K562 (cell line): ENCODE measurements at regions not wholly inside any gene's neighbourhood (a gene's known extent, or its start where the extent isn't known, plus 50 kb on each side); places are given as distances from the start of the nearest gene placed in this dataset.

Experiments used
- ATAC-seq: fragments of 200-7000 bp; cut with Tn5 transposase; 3 replicates; pipeline ENCODE4 v1.9.1; 2020; ENCODE audit warnings: moderate library complexity
- BruUV-seq: library from RNA; stranded (reverse); fragments of 400-500 nt; replicated peaks from 2 replicates; lab custom pipeline; 2021; lab: Mats Ljungman, UMichigan
- CTCF ChIA-PET: fragments of 300-600 bp; formaldehyde crosslinking; extraction: SDS; loops from one replicate; lab custom pipeline; 2021; ENCODE audit warnings: low intra/inter-chr PET ratio; lab: Yijun Ruan, JAX
- POLR2A ChIA-PET: fragments of 300-600, 350-650 bp; sonication (Branson Sonifier 250); formaldehyde crosslinking; extraction: SDS; loops from one replicate; lab custom pipeline; 2021; ENCODE audit warnings: antibody characterized with exemption, inconsistent platforms; lab: Yijun Ruan, JAX
- DNase-seq, 4 experiments: peaks; one replicate each; pipeline versions ENCODE4 v3.0.0 to v3.0.0-alpha.2; 2011 to 2018; ENCODE audit warnings: low spot score in 3 of 4, mixed read lengths in 3 of 4; ENCODE audit errors: extremely low read depth in 1 of 4
- FAIRE-seq: peaks from 2 replicates; lab custom pipeline; 2011; peaks lifted over from hg19 to GRCh38; lab: Jason Lieb, UNC
- H2AFZ ChIP-seq: 2 replicates; pipeline ENCODE4 v1.6.0; 2011; ENCODE audit warnings: low read depth, low read length, control low read depth, inconsistent platforms
- H3K27ac ChIP-seq: fragments of 200-600 bp; 3 replicates; pipeline ENCODE4 v1.8.0; 2011; ENCODE audit warnings: low read depth, mild to moderate bottlenecking, control low read depth, inconsistent platforms, low read length, moderate library complexity, mixed read lengths; ENCODE audit errors: extremely low read depth
- H3K27me3 ChIP-seq, 2 experiments: fragments of 300-600 bp in 1 of 2; 2 replicates in 1 of 2; 3 replicates in 1 of 2; pipeline versions ENCODE4 v1.6.0 to v1.8.0; 2011; ENCODE audit warnings: inconsistent platforms in 2 of 2, low read length in 2 of 2, mild to moderate bottlenecking in 1 of 2, mixed read lengths in 1 of 2, moderate library complexity in 1 of 2; ENCODE audit not compliant: control insufficient read depth in 2 of 2, insufficient read depth in 2 of 2
- H3K36me3 ChIP-seq: fragments of 300-600 bp; 3 replicates; pipeline ENCODE4 v1.8.0; 2011; ENCODE audit warnings: mild to moderate bottlenecking, low read length, inconsistent platforms; ENCODE audit not compliant: control insufficient read depth, insufficient read depth
- H3K4me1 ChIP-seq, 2 experiments: fragments of 200-600 bp in 1 of 2; replicated peaks in 1 of 2; 2 replicates in 1 of 2; 3 replicates in 1 of 2; pipeline versions ENCODE4 v1.5.1 to v1.8.0; 2011; ENCODE audit warnings: inconsistent platforms in 2 of 2, low read length in 2 of 2, mild to moderate bottlenecking in 1 of 2, mixed read lengths in 1 of 2, moderate library complexity in 1 of 2; ENCODE audit not compliant: control insufficient read depth in 2 of 2, insufficient read depth in 2 of 2
- H3K4me2 ChIP-seq: 2 replicates; pipeline ENCODE4 v1.6.1; 2011; ENCODE audit warnings: low read length, control low read depth, inconsistent platforms, mixed read lengths; ENCODE audit not compliant: insufficient read depth
- H3K4me3 ChIP-seq: fragments of 200-600 bp; sonication (generic), shearing (Covaris generic); 2 replicates; pipeline ENCODE4 v1.5.1; 2016; ENCODE audit warnings: control low read depth, inconsistent platforms
- H3K79me2 ChIP-seq: fragments of 200-600 bp; 3 replicates; pipeline ENCODE4 v1.8.0; 2011; ENCODE audit warnings: low read length, inconsistent platforms; ENCODE audit not compliant: control insufficient read depth, insufficient read depth
- H3K9ac ChIP-seq, 2 experiments: 2 replicates each; pipeline versions ENCODE4 v1.6.0 to v1.6.1; 2011; ENCODE audit warnings: low read depth in 2 of 2, low read length in 2 of 2, control low read depth in 1 of 2, inconsistent platforms in 1 of 2, mild to moderate bottlenecking in 1 of 2, mixed read lengths in 1 of 2; ENCODE audit not compliant: insufficient read depth in 1 of 2
- H3K9me1 ChIP-seq: one replicate; pipeline ENCODE4 v1.6.0; 2011; ENCODE audit warnings: inconsistent platforms, mild to moderate bottlenecking, low read length, moderate library complexity; ENCODE audit not compliant: control insufficient read depth, insufficient read depth
- H3K9me3 ChIP-seq: replicated peaks from 2 replicates; pipeline ENCODE4 v1.5.1; 2011; ENCODE audit warnings: low read depth, low read length, inconsistent platforms; ENCODE audit not compliant: control insufficient read depth, insufficient read depth
- H4K20me1 ChIP-seq: replicated peaks from 2 replicates; pipeline ENCODE4 v1.6.1; 2011; ENCODE audit warnings: low read length, inconsistent platforms, mixed read lengths; ENCODE audit not compliant: control insufficient read depth, insufficient read depth
- KLF1 ChIP-seq: fragments of 450-650 bp; IDR thresholded peaks from 2 replicates; pipeline ENCODE4 v1.6.1; 2016; ENCODE audit warnings: missing genetic modification characterization, missing compliant biosample characterization
- MTA3 ChIP-seq: fragments of 450-650 bp; formaldehyde crosslinking; IDR thresholded peaks from 2 replicates; pipeline ENCODE4 v1.6.1; 2017; ENCODE audit warnings: mild to moderate bottlenecking, borderline replicate concordance
- PCBP1 ChIP-seq: fragments of 200-400 bp; formaldehyde crosslinking; IDR thresholded peaks from 2 replicates; pipeline ENCODE4 v1.6.1; 2018; ENCODE audit warnings: mild to moderate bottlenecking, low read depth, low read length; ENCODE audit not compliant: poor library complexity, severe bottlenecking
- PTBP1 ChIP-seq: fragments of 200-400 bp; formaldehyde crosslinking; IDR thresholded peaks from 2 replicates; pipeline ENCODE4 v1.6.1; 2017; ENCODE audit warnings: low read depth, low read length
- RBM15 ChIP-seq: fragments of 200-400 bp; formaldehyde crosslinking; IDR thresholded peaks from 2 replicates; pipeline ENCODE4 v1.6.1; 2018; ENCODE audit warnings: mild to moderate bottlenecking, low read length, moderate library complexity; ENCODE audit not compliant: insufficient read depth
- TCF3 ChIP-seq: sonication (generic); formaldehyde crosslinking; IDR thresholded peaks from 2 replicates; pipeline ENCODE4 v1.4.0; 2020; ENCODE audit warnings: mild to moderate bottlenecking, missing genetic modification reagents
- ZC3H4 ChIP-seq: sonication (generic); formaldehyde crosslinking; IDR thresholded peaks from 2 replicates; pipeline ENCODE4 v1.9.0; 2021; ENCODE audit warnings: missing genetic modification reagents, borderline replicate concordance
- ZNF23 ChIP-seq: fragments of 250-450 bp; sonication (Bioruptor Pico); IDR thresholded peaks from 2 replicates; pipeline ENCODE4 v1.4.0; 2020; ENCODE audit warnings: mild to moderate bottlenecking
- ZNF41 ChIP-seq: fragments of 250-450 bp; sonication (Bioruptor Pico); conservative IDR thresholded peaks from 2 replicates; pipeline ENCODE4 v1.4.0; 2020; ENCODE audit warnings: mild to moderate bottlenecking
- ZNF583 ChIP-seq: fragments of 250-450 bp; sonication (Bioruptor Pico); IDR thresholded peaks from 2 replicates; pipeline ENCODE4 v1.4.0; 2020
- ZNF707 ChIP-seq: fragments of 250-450 bp; sonication (Bioruptor Pico); conservative IDR thresholded peaks from 2 replicates; pipeline ENCODE4 v1.8.0; 2022; ENCODE audit warnings: inconsistent platforms, mild to moderate bottlenecking, moderate library complexity
- WGBS: fragments of 100-300 bp; shearing (Covaris generic); methylation state at CpG from one replicate; pipeline ENCODE4 v1.1.6; 2016; ENCODE audit warnings: low coverage, mixed read lengths; ENCODE audit not compliant: insufficient coverage; ENCODE audit errors: missing lambda C conversion rate; 5-methylcytosine and 5-hydroxymethylcytosine counted together
- in situ Hi-C: fragments of 300-500 bp; cut with MboI; formaldehyde crosslinking; loops from 4 replicates; pipeline ENCODE4 v1.15.0; 2018; ENCODE audit warnings: inconsistent platforms, mixed read lengths
- intact Hi-C: fragments of 100-400 bp; cut with micrococcal nuclease; formaldehyde crosslinking; loops from 2 replicates; pipeline ENCODE4 v1.14.2; 2022
- TF ChIP-seq, protein P1 (sequence below): fragments of 450-650 bp; IDR thresholded peaks from 2 replicates; pipeline ENCODE4 v1.6.1; 2016; ENCODE audit warnings: borderline replicate concordance
- TF ChIP-seq, protein P2 (sequence below): fragments of 250-450 bp; sonication (Bioruptor Pico); IDR thresholded peaks from 2 replicates; pipeline ENCODE4 v1.5.0; 2022; ENCODE audit warnings: mild to moderate bottlenecking
- TF ChIP-seq, protein P3 (sequence below): fragments of 450-650 bp; formaldehyde crosslinking; IDR thresholded peaks from 2 replicates; pipeline ENCODE4 v1.4.0; 2020; ENCODE audit warnings: mild to moderate bottlenecking, moderate library complexity
- TF ChIP-seq, protein P4 (sequence below): fragments of 250-450 bp; sonication (Bioruptor Pico); IDR thresholded peaks from 2 replicates; pipeline ENCODE4 v1.5.0; 2021
- TF ChIP-seq, protein P5 (sequence below): fragments of 450-650 bp; IDR thresholded peaks from 2 replicates; pipeline ENCODE4 v1.6.1; 2017; ENCODE audit warnings: mild to moderate bottlenecking, moderate library complexity

DNA sequence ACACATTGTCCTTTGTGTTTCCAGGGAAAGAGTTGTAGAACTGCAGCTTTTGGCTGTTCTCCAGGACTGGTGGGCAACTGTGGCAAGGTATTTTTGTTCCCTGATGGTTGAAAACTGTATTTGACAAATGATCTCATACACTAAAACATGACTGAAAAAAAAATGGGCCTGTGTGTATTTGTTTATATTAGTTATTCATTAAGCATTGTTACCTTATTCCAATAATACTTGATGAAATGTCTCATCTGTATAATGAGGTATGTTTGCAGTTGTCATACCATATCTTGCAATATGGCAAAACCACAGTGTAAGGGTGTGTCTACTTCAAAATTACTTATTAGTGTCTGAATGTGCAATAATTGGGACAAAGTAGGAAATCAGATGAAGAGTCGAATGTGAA lies 479.4 kb upstream of the NOVA1 start:
- Histone ChIP-seq H2AFZ (no peak overlapping the region), H3K9ac (no peak overlapping the region), H3K79me2 (no peaks in the 10 kb centered on the region), H3K4me2 (no peak overlapping the region), H3K4me1 (no peaks in the 10 kb centered on the region), H3K27me3 (no peaks in the 10 kb centered on the region), H3K36me3 (no peaks in the 10 kb centered on the region), H3K9me3 (no peaks in the 10 kb centered on the region), H4K20me1 (no peaks in the 10 kb centered on the region), H3K4me3 (no peak overlapping the region), H3K9me1 (no peaks in the 10 kb centered on the region), H3K27ac (no peak overlapping the region)
- FAIRE-seq, result no peak
- 0% methylated on average over 1 of the region's 1 CpG for WGBS
- in situ Hi-C loops (no loop called here), intact Hi-C loops (no loop called here)
- POLR2A ChIA-PET, result no interaction called here
- no peak for ATAC-seq
- BruUV-seq, result no TSS peak
- CTCF ChIA-PET, result no interaction called here
- no peak for DNase-seq
- TF ChIP-seq ZNF41 (CRISPR knock-in tag), result no peak
- TF ChIP-seq, protein P1, sequence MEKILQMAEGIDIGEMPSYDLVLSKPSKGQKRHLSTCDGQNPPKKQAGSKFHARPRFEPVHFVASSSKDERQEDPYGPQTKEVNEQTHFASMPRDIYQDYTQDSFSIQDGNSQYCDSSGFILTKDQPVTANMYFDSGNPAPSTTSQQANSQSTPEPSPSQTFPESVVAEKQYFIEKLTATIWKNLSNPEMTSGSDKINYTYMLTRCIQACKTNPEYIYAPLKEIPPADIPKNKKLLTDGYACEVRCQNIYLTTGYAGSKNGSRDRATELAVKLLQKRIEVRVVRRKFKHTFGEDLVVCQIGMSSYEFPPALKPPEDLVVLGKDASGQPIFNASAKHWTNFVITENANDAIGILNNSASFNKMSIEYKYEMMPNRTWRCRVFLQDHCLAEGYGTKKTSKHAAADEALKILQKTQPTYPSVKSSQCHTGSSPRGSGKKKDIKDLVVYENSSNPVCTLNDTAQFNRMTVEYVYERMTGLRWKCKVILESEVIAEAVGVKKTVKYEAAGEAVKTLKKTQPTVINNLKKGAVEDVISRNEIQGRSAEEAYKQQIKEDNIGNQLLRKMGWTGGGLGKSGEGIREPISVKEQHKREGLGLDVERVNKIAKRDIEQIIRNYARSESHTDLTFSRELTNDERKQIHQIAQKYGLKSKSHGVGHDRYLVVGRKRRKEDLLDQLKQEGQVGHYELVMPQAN, result no peak
- TF ChIP-seq, protein P2, sequence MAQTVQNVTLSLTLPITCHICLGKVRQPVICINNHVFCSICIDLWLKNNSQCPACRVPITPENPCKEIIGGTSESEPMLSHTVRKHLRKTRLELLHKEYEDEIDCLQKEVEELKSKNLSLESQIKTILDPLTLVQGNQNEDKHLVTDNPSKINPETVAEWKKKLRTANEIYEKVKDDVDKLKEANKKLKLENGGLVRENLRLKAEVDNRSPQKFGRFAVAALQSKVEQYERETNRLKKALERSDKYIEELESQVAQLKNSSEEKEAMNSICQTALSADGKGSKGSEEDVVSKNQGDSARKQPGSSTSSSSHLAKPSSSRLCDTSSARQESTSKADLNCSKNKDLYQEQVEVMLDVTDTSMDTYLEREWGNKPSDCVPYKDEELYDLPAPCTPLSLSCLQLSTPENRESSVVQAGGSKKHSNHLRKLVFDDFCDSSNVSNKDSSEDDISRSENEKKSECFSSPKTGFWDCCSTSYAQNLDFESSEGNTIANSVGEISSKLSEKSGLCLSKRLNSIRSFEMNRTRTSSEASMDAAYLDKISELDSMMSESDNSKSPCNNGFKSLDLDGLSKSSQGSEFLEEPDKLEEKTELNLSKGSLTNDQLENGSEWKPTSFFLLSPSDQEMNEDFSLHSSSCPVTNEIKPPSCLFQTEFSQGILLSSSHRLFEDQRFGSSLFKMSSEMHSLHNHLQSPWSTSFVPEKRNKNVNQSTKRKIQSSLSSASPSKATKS (CRISPR knock-in tag), result no peak
- no peak for TF ChIP-seq PCBP1
- TF ChIP-seq, protein P3, sequence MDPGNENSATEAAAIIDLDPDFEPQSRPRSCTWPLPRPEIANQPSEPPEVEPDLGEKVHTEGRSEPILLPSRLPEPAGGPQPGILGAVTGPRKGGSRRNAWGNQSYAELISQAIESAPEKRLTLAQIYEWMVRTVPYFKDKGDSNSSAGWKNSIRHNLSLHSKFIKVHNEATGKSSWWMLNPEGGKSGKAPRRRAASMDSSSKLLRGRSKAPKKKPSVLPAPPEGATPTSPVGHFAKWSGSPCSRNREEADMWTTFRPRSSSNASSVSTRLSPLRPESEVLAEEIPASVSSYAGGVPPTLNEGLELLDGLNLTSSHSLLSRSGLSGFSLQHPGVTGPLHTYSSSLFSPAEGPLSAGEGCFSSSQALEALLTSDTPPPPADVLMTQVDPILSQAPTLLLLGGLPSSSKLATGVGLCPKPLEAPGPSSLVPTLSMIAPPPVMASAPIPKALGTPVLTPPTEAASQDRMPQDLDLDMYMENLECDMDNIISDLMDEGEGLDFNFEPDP (CRISPR knock-in tag), result no peak
- TF ChIP-seq TCF3, result no peak
- no peak for TF ChIP-seq PTBP1
- TF ChIP-seq, protein P4, sequence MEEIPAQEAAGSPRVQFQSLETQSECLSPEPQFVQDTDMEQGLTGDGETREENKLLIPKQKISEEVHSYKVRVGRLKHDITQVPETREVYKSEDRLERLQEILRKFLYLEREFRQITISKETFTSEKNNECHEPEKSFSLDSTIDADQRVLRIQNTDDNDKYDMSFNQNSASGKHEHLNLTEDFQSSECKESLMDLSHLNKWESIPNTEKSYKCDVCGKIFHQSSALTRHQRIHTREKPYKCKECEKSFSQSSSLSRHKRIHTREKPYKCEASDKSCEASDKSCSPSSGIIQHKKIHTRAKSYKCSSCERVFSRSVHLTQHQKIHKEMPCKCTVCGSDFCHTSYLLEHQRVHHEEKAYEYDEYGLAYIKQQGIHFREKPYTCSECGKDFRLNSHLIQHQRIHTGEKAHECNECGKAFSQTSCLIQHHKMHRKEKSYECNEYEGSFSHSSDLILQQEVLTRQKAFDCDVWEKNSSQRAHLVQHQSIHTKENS (CRISPR knock-in tag), result no peak
- TF ChIP-seq ZNF707 (CRISPR knock-in tag), result no peak
- TF ChIP-seq, protein P5, sequence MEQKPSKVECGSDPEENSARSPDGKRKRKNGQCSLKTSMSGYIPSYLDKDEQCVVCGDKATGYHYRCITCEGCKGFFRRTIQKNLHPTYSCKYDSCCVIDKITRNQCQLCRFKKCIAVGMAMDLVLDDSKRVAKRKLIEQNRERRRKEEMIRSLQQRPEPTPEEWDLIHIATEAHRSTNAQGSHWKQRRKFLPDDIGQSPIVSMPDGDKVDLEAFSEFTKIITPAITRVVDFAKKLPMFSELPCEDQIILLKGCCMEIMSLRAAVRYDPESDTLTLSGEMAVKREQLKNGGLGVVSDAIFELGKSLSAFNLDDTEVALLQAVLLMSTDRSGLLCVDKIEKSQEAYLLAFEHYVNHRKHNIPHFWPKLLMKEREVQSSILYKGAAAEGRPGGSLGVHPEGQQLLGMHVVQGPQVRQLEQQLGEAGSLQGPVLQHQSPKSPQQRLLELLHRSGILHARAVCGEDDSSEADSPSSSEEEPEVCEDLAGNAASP, result no peak
- TF ChIP-seq MTA3, result no peak
- TF ChIP-seq RBM15, result no peak
- TF ChIP-seq ZC3H4 (CRISPR knock-in tag), result no peak
- no peak for TF ChIP-seq KLF1 (tag)
- TF ChIP-seq ZNF23 (CRISPR knock-in tag), result no peak
- TF ChIP-seq ZNF583 (CRISPR knock-in tag), result no peak
